ENCODE measurements at regions not wholly inside any gene's neighbourhood (a gene's known extent, or its start where the extent isn't known, plus 50 kb on each side); places are given as distances from the start of the nearest gene placed in this dataset.

GRCh38 chr2:19038071-19039015 is 320.1 kb downstream of the OSR1 start:
- TF ChIP-seq, protein P1, sequence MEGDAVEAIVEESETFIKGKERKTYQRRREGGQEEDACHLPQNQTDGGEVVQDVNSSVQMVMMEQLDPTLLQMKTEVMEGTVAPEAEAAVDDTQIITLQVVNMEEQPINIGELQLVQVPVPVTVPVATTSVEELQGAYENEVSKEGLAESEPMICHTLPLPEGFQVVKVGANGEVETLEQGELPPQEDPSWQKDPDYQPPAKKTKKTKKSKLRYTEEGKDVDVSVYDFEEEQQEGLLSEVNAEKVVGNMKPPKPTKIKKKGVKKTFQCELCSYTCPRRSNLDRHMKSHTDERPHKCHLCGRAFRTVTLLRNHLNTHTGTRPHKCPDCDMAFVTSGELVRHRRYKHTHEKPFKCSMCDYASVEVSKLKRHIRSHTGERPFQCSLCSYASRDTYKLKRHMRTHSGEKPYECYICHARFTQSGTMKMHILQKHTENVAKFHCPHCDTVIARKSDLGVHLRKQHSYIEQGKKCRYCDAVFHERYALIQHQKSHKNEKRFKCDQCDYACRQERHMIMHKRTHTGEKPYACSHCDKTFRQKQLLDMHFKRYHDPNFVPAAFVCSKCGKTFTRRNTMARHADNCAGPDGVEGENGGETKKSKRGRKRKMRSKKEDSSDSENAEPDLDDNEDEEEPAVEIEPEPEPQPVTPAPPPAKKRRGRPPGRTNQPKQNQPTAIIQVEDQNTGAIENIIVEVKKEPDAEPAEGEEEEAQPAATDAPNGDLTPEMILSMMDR (IDR thresholded peaks at IDR 0.05): no peak
- no peaks in the 10 kb centered on the region for H3K4me1 ChIP-seq
- H3K36me3 ChIP-seq: no peaks in the 10 kb centered on the region
- no peak overlapping the region for H3K4me3 ChIP-seq
- intact Hi-C loops (cut with DNase I): no loop called here
- H3K27me3 ChIP-seq: no peaks in the 10 kb centered on the region
- no peaks in the 10 kb centered on the region for H3K9me3 ChIP-seq
- H3K27ac ChIP-seq: peak overlapping the region in 1 of 2 donors; percentile 1
- ATAC-seq: peak; percentile 35
- DNase-seq: no peak

- Histone ChIP-seq H3K27me3 (no peaks in the 10 kb centered on the region), H3K36me3 (no peaks in the 10 kb centered on the region), H3K27ac (no peak overlapping the region), H3K4me1 (no peaks in the 10 kb centered on the region), H3K4me3 (no peak overlapping the region), H3K9me3 (no peaks in the 10 kb centered on the region)
- no peak for DNase-seq
- TF ChIP-seq, protein P1 (IDR thresholded peaks at IDR 0.05): no peak
- no peak for ATAC-seq
- intact Hi-C loops (cut with DNase I): no loop called here
Observed at GRCh38 chr2:19036091-19036490, 322.3 kb downstream of the OSR1 start.

- no peaks in the 10 kb centered on the region for H3K4me1 ChIP-seq
- no peaks in the 10 kb centered on the region for H3K36me3 ChIP-seq
- intact Hi-C loops (cut with DNase I): no loop called here
- H3K4me3 ChIP-seq: no peak overlapping the region
- DNase-seq (peak in 3 of 4 donors; percentile 17 to 67 (median 42)), ATAC-seq (peak; percentile 40)
- H3K27ac ChIP-seq: peak overlapping the region in 1 of 2 donors; percentile 16
- no peaks in the 10 kb centered on the region for H3K27me3 ChIP-seq
- no peaks in the 10 kb centered on the region for H3K9me3 ChIP-seq
- TF ChIP-seq, protein P1 (IDR thresholded peaks at IDR 0.05): no peak
Observed at GRCh38 chr2:19035238-19035637, 323.2 kb downstream of the OSR1 start.

GRCh38 chr2:19033240-19033639 is 325.2 kb downstream of the OSR1 start:
- Histone ChIP-seq H3K27me3 (no peaks in the 10 kb centered on the region), H3K4me1 (no peaks in the 10 kb centered on the region), H3K36me3 (no peaks in the 10 kb centered on the region), H3K4me3 (no peak overlapping the region), H3K27ac (no peak overlapping the region), H3K9me3 (no peaks in the 10 kb centered on the region)
- TF ChIP-seq, protein P1 (IDR thresholded peaks at IDR 0.05): no peak
- no peak for DNase-seq
- peak; percentile 72 for ATAC-seq
- intact Hi-C loops (cut with DNase I): no loop called here

GRCh38 chr2:19031642-19032041 is 326.8 kb downstream of the OSR1 start:
- Histone ChIP-seq H3K27ac (no peak overlapping the region), H3K4me3 (no peak overlapping the region), H3K9me3 (no peaks in the 10 kb centered on the region), H3K4me1 (no peaks in the 10 kb centered on the region), H3K27me3 (no peaks in the 10 kb centered on the region), H3K36me3 (no peaks in the 10 kb centered on the region)
- no peak for DNase-seq
- ATAC-seq: no peak
- intact Hi-C loops (cut with DNase I): no loop called here
- TF ChIP-seq, protein P1 (IDR thresholded peaks at IDR 0.05): no peak
